ENCODE measurements at regions not wholly inside any gene's neighbourhood (a gene's known extent, or its start where the extent isn't known, plus 50 kb on each side); places are given as distances from the start of the nearest gene placed in this dataset.

DNA sequence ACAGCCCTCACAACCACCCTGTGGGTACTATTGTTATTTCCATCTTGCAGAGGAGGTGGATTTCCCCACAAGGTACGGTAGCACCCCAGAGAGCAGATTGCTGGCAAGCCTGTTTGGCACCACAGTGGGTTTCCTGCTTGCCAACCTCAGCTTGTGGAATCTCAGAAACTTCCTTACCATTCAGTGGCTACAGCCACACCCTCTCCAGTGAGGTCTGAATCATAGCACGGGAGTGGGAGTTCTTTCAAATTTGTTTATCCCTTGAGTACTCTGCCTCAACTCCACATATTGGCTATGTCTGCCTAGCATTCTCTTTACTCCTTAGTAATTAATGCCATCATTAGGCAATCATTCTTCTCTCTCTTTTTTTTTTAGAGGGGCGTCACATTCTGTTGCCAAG lies 162.1 kb downstream of the PTPRU start:
- TF ChIP-seq CTCF (IDR thresholded peaks at IDR 0.05) = no peak
- no peak for TF ChIP-seq POLR2AphosphoS5 (IDR thresholded peaks at IDR 0.05)
